ENCODE measurements at regions not wholly inside any gene's neighbourhood (a gene's known extent, or its start where the extent isn't known, plus 50 kb on each side); places are given as distances from the start of the nearest gene placed in this dataset.

DNA sequence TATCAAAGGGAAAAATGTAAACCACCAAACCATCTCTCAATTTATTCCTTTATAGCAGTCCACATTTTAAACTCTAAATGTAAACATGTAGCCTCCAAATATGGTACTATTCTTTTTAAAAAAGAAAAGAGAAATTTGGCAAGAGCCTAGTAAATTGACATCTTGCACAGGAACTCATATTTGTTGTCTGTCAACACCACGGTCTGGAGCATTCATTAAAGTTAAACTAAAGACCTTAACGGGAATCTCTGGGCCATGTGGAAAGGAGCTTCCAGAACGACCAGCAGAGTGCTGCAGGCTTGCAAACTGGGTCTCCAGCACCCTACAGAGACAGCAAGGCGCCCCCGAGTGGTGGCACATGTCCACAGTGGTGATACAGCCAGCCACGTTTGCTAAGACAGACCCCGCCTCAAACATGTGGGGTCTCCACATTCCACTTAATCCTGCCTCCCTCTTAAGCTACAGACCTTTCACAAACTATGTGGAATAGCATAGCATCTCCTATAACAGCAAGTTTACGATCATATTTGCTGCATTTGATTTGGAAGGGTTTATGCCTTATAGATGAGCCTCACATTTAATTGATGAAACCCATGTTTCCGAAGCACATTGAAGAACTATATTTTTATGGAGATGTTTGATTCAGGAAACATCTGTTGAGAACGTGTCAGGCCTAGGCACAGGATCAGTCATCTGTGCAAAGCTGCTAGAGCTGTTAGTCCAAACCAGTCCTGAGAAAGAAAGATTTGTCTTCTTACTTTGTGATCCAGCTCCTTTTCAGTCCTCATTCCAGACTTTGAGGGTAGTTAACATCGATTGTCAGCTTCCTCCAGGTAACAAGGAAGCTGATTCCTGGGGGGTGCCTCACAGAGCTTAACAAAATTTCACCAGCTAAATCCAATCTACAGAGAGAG is 96.4 kb upstream of the BACE2 start:
- in situ Hi-C loops (cut with MboI; ENCODE audit: low sequenced_read_pairs) = loop anchor here (25.0 kb wide), 1 partner anchor 909 kb away; no protein-coding TSS in a partner anchor

DNA sequence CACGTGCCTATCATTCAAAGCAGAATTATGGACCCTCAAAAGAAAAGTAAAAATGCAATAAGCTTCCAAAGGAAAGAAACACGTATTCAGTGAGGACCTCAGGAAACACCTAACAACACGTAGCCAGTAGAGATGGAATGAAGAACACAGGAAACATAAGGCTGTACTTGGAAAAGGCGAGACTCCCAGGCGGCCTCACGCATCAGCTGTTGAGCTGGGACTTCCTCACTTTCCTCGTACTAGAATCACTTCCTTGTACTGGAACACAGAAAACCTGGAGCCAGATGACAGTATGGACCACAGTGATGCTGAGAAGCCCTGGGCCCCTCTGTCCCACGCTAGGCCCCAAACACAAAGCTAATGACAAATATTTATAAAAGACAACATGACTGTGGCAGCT is 94.4 kb upstream of the BACE2 start:
- in situ Hi-C loops (cut with MboI; ENCODE audit: low sequenced_read_pairs) = loop anchor here (25.0 kb wide), 1 partner anchor 911 kb away; no protein-coding TSS in a partner anchor

- in situ Hi-C loops (cut with MboI; ENCODE audit: low sequenced_read_pairs) = loop anchor here (25.0 kb wide), 1 partner anchor 912 kb away; no protein-coding TSS in a partner anchor
Measured at GRCh38 chr21:41074396-41075184, 93.4 kb upstream of the BACE2 start.

GRCh38 chr21:41075656-41076055 is 92.3 kb upstream of the BACE2 start:
- in situ Hi-C loops (cut with MboI; ENCODE audit: low sequenced_read_pairs) = no loop called here

- in situ Hi-C loops (cut with MboI; ENCODE audit: low sequenced_read_pairs) = no loop called here
Measured at GRCh38 chr21:41076064-41076463, 91.9 kb upstream of the BACE2 start.

DNA sequence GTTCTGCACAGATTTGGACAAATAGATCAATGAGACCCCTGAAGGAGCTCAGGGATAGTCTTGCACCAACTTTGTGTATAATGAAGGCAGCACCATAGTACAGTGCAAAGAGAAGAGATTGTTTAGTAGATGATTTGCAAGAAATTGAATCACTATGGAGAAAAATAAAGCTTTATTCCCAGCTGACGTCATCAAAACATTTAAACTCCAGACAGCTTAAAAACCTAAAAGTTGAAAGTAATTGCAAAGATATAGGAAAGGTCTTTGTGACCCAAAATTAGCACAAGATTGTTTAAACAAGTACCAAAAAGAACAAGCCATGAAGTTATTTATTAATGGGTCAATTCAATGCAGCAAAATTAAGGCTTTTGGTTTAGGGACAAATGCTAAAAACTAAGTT is 88.8 kb upstream of the BACE2 start:
- in situ Hi-C loops (cut with MboI; ENCODE audit: low sequenced_read_pairs) = no loop called here

DNA sequence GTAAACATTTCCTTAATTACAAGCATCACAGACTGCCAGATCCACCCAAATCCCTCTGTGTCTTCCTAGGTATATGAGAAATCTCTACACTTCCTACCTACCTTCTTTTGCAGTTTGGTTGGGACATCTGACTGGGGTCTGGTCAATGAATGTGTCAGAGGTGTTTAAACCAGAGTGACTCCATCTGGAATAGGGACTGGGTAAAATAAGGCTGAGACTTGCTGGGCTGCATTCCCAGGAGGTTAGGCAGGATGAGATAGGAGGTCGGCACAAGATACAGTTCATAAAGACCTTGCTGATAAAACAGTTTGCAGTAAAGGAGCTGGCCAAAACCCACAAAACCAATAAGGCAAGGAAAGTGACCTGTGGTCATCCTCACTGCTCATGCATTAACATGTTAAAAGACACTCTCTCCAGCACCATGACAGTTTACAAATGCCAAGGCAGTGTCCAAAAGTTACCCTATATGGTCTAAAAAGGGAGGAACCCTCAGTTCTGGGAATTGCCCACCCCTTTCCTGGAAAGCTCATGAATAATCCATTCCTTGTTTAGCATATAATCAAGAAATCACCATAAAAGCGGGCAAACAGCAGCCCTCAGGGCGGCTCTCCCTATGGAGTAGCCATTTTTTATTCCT is 87.4 kb upstream of the BACE2 start:
- in situ Hi-C loops (cut with MboI; ENCODE audit: low sequenced_read_pairs) = no loop called here

GRCh38 chr21:41086569-41086968 is 81.4 kb upstream of the BACE2 start:
- in situ Hi-C loops (cut with MboI; ENCODE audit: low sequenced_read_pairs) = no loop called here

GRCh38 chr21:41090981-41091380 is 77.0 kb upstream of the BACE2 start:
- in situ Hi-C loops (cut with MboI; ENCODE audit: low sequenced_read_pairs) = no loop called here

- in situ Hi-C loops (cut with MboI; ENCODE audit: low sequenced_read_pairs) = no loop called here
Measured at GRCh38 chr21:41091616-41092015, 76.3 kb upstream of the BACE2 start.

GRCh38 chr21:41092312-41092711 is 75.6 kb upstream of the BACE2 start:
- in situ Hi-C loops (cut with MboI; ENCODE audit: low sequenced_read_pairs) = no loop called here

- in situ Hi-C loops (cut with MboI; ENCODE audit: low sequenced_read_pairs) = no loop called here
Measured at GRCh38 chr21:41095983-41096382, 72.0 kb upstream of the BACE2 start.

GRCh38 chr21:41098076-41098475 is 69.9 kb upstream of the BACE2 start:
- in situ Hi-C loops (cut with MboI; ENCODE audit: low sequenced_read_pairs) = no loop called here

- in situ Hi-C loops (cut with MboI; ENCODE audit: low sequenced_read_pairs) = no loop called here
Measured at GRCh38 chr21:41098481-41099042, 69.4 kb upstream of the BACE2 start.

- in situ Hi-C loops (cut with MboI; ENCODE audit: low sequenced_read_pairs) = no loop called here
Measured at GRCh38 chr21:41100826-41101550, 67.0 kb upstream of the BACE2 start.

GRCh38 chr21:41102281-41102680 is 65.7 kb upstream of the BACE2 start:
- in situ Hi-C loops (cut with MboI; ENCODE audit: low sequenced_read_pairs) = no loop called here

GRCh38 chr21:41107602-41108001 is 60.4 kb upstream of the BACE2 start:
- in situ Hi-C loops (cut with MboI; ENCODE audit: low sequenced_read_pairs) = no loop called here

DNA sequence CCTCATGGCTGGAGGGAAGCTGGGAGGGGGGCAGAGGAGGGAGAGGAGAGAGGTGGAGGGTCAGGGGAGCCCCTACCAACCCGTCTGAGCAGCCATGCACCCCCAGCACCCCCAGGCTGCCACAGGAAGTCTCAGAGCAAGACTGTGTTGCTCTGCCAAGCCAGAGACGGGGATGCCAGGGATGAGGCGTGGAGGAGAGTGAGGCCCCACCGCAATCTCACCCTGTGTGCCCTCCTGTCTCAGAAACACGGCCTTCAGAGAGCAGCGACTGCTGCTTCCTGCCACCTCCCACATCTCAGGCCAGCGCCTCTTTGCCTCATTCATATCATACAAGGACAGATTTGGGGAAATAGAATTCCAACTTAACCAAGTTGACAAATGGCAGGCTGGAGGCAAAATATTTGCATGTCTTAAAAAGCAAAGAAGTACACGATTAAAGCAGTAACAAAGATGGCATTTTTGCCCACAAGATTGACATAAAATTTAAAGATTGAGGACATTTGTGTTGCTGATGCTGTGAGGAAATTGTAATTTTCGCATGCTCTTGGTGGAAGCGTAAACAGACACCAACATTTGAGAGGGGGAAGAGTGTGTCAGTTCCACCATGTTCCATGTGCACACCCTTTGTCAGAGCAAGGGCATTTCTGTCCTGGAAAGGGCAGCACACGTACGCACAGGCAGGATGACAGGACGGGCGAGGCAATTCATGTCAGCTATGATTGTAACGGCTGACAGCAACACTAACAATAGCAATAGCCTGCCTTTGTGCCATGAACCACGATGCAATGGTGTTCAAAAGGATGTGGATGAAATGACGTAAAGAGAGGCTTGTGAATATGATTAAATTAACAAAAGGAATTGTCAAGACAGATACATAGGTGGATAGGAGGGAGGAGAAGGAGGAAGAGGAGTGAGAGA is 59.0 kb upstream of the BACE2 start:
- in situ Hi-C loops (cut with MboI; ENCODE audit: low sequenced_read_pairs) = no loop called here

- in situ Hi-C loops (cut with MboI; ENCODE audit: low sequenced_read_pairs) = no loop called here
Measured at GRCh38 chr21:41110161-41110560, 57.8 kb upstream of the BACE2 start.
